ENCODE measurements at regions not wholly inside any gene's neighbourhood (a gene's known extent, or its start where the extent isn't known, plus 50 kb on each side); places are given as distances from the start of the nearest gene placed in this dataset.

- TF ChIP-seq HDAC2 (IDR thresholded peaks at IDR 0.05), result no peak
- TF ChIP-seq NFXL1 (CRISPR knock-in tag; IDR thresholded peaks at IDR 0.05), result no peak
- no peak for TF ChIP-seq KAT8 (IDR thresholded peaks at IDR 0.05; ENCODE audit: low read depth)
- no peak for TF ChIP-seq NCOA6 (IDR thresholded peaks at IDR 0.05)
- TF ChIP-seq, protein P1, sequence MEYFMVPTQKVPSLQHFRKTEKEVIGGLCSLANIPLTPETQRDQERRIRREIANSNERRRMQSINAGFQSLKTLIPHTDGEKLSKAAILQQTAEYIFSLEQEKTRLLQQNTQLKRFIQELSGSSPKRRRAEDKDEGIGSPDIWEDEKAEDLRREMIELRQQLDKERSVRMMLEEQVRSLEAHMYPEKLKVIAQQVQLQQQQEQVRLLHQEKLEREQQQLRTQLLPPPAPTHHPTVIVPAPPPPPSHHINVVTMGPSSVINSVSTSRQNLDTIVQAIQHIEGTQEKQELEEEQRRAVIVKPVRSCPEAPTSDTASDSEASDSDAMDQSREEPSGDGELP (CRISPR knock-in tag; IDR thresholded peaks at IDR 0.05; ENCODE audit: borderline replicate concordance), result no peak
- no peak for TF ChIP-seq CBFB (CRISPR knock-in tag; IDR thresholded peaks at IDR 0.05)
Observed at GRCh38 chr9:135278586-135278985, 191.1 kb downstream of the OLFM1 start (continued).

- no peak for DNase-seq (ENCODE audit: extremely low read depth in 1 of 4, low spot score in 3 of 4)
- no peaks in the 10 kb centered on the region; the same call in 1 of the 2 replicates for H4K20me1 ChIP-seq (replicated peaks; ENCODE audit: control insufficient read depth, insufficient read depth, low read length)
- no peak for ATAC-seq
- H3K4me3 ChIP-seq, result no peak overlapping the region
- H3K27me3 ChIP-seq (ENCODE audit: control insufficient read depth in 2 of 2, insufficient read depth in 2 of 2, low read length in 2 of 2), result peaks cover 9 to 69% of the 10 kb centered on the region in 2 experiments; a peak in 4 of 5 replicates
- no peaks in the 10 kb centered on the region for H3K4me1 ChIP-seq (replicated peaks in 1 of 2; ENCODE audit: control insufficient read depth in 2 of 2, insufficient read depth in 2 of 2, low read length in 2 of 2)
- no peaks in the 10 kb centered on the region for H3K9me1 ChIP-seq (ENCODE audit: control insufficient read depth, insufficient read depth, low read length)
- no peaks in the 10 kb centered on the region for H3K36me3 ChIP-seq (ENCODE audit: control insufficient read depth, insufficient read depth, low read length)
- no peak for FAIRE-seq
- intact Hi-C loops (cut with micrococcal nuclease) (no loop called here), in situ Hi-C loops (cut with MboI) (no loop called here)
- CTCF ChIA-PET (ENCODE audit: low intra/inter-chr PET ratio), result no interaction called here
- BruUV-seq (replicated peaks), result no TSS peak
- H3K9ac ChIP-seq (ENCODE audit: insufficient read depth in 1 of 2, low read depth in 2 of 2, low read length in 2 of 2), result no peak overlapping the region
- H2AFZ ChIP-seq (ENCODE audit: low read depth, low read length), result no peak overlapping the region
- 2% methylated on average over 11 of the region's 12 CpGs for WGBS (ENCODE audit: insufficient coverage, low coverage, missing lambda C conversion rate)
- H3K4me2 ChIP-seq (ENCODE audit: insufficient read depth, low read length), result no peak overlapping the region
- no peaks in the 10 kb centered on the region for H3K9me3 ChIP-seq (replicated peaks; ENCODE audit: control insufficient read depth, insufficient read depth, low read depth, low read length)
- no peak overlapping the region for H3K27ac ChIP-seq (ENCODE audit: extremely low read depth, low read depth, low read length)
- no peaks in the 10 kb centered on the region for H3K79me2 ChIP-seq (ENCODE audit: control insufficient read depth, insufficient read depth, low read length)
- POLR2A ChIA-PET, result interaction anchor here (0.6 kb wide), 1 partner anchor 96 kb away, joined by 3 read pairs; no protein-coding TSS in a partner anchor
- TF ChIP-seq ZNF143 (CRISPR knock-in tag; IDR thresholded peaks at IDR 0.05), result no peak
- TF ChIP-seq HNRNPUL1 (IDR thresholded peaks at IDR 0.05; ENCODE audit: low read length), result no peak
- TF ChIP-seq BHLHE40 (IDR thresholded peaks at IDR 0.05; ENCODE audit: low read length), result no peak
- no peak for TF ChIP-seq ZNF175 (CRISPR knock-in tag; IDR thresholded peaks at IDR 0.05; ENCODE audit: low read depth)
- TF ChIP-seq ZNF212 (CRISPR knock-in tag; IDR thresholded peaks at IDR 0.05), result no peak
- no peak for TF ChIP-seq USF2 (CRISPR knock-in tag; IDR thresholded peaks at IDR 0.05)
- TF ChIP-seq, protein P2, sequence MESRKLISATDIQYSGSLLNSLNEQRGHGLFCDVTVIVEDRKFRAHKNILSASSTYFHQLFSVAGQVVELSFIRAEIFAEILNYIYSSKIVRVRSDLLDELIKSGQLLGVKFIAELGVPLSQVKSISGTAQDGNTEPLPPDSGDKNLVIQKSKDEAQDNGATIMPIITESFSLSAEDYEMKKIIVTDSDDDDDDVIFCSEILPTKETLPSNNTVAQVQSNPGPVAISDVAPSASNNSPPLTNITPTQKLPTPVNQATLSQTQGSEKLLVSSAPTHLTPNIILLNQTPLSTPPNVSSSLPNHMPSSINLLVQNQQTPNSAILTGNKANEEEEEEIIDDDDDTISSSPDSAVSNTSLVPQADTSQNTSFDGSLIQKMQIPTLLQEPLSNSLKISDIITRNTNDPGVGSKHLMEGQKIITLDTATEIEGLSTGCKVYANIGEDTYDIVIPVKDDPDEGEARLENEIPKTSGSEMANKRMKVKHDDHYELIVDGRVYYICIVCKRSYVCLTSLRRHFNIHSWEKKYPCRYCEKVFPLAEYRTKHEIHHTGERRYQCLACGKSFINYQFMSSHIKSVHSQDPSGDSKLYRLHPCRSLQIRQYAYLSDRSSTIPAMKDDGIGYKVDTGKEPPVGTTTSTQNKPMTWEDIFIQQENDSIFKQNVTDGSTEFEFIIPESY (CRISPR knock-in tag; IDR thresholded peaks at IDR 0.05), result no peak
- no peak for TF ChIP-seq MAX (CRISPR knock-in tag; IDR thresholded peaks at IDR 0.05)
- no peak for TF ChIP-seq NFXL1 (CRISPR knock-in tag; IDR thresholded peaks at IDR 0.05)
- TF ChIP-seq ZNF324 (CRISPR knock-in tag; IDR thresholded peaks at IDR 0.05), result no peak
- no peak for TF ChIP-seq ZNF384 (IDR thresholded peaks at IDR 0.05; ENCODE audit: low read depth, low read length)
- no peak for TF ChIP-seq TAL1 (IDR thresholded peaks at IDR 0.05)
Observed at GRCh38 chr9:135279385-135279784, 191.9 kb downstream of the OLFM1 start.

All from K562 (cell line).